Parathyroid adenoma (tissue), 2 donors: ENCODE measurements at regions not wholly inside any gene's neighbourhood (a gene's known extent, or its start where the extent isn't known, plus 50 kb on each side); places are given as distances from the start of the nearest gene placed in this dataset.

Source experiments
- H2AFZ ChIP-seq: fragments of 300-600 bp; sonication (generic); one replicate; pipeline ENCODE4 v1.7.0; 2017; ENCODE audit warnings: antibody characterized with exemption, mild to moderate bottlenecking
- H3K27ac ChIP-seq: fragments of 300-600 bp; sonication (generic); one replicate; pipeline ENCODE4 v1.7.0; 2017
- H3K27me3 ChIP-seq: fragments of 300-600 bp; sonication (generic); one replicate; pipeline ENCODE4 v1.7.0; 2017; ENCODE audit warnings: low read length; ENCODE audit not compliant: control insufficient read depth, insufficient read depth
- H3K36me3 ChIP-seq: fragments of 300-600 bp; sonication (generic); one replicate; pipeline ENCODE4 v1.7.0; 2017; ENCODE audit warnings: low read length; ENCODE audit not compliant: control insufficient read depth, insufficient read depth
- H3K4me1 ChIP-seq: fragments of 300-600 bp; sonication (generic); one replicate; pipeline ENCODE4 v1.7.0; 2017; ENCODE audit warnings: control low read depth
- H3K4me2 ChIP-seq: fragments of 300-600 bp; sonication (generic); one replicate; pipeline ENCODE4 v1.7.0; 2017; ENCODE audit warnings: low read length
- H3K4me3 ChIP-seq: fragments of 300-600 bp; sonication (generic); one replicate; pipeline ENCODE4 v1.7.0; 2017; ENCODE audit warnings: low read depth, low read length
- H3K79me2 ChIP-seq: fragments of 300-600 bp; sonication (generic); one replicate; pipeline ENCODE4 v1.7.0; 2017; ENCODE audit warnings: control low read depth
- H3K9ac ChIP-seq: fragments of 300-600 bp; sonication (generic); one replicate; pipeline ENCODE4 v1.7.0; 2017; ENCODE audit warnings: mild to moderate bottlenecking
- H3K9me3 ChIP-seq: fragments of 300-600 bp; sonication (generic); one replicate; pipeline ENCODE4 v1.7.0; 2017; ENCODE audit warnings: low read length; ENCODE audit not compliant: control insufficient read depth
- TF ChIP-seq, protein P1 (sequence below): fragments of 300-600 bp; sonication (generic); IDR thresholded peaks from one replicate; pipeline ENCODE4 v1.7.0; 2017; ENCODE audit warnings: antibody characterized with exemption, mild to moderate bottlenecking
- donor health status: primary hyperparathyroidism.

GRCh38 chr14:29102996-29103395 lies 336.4 kb downstream of the FOXG1 start:
- TF ChIP-seq, protein P1, sequence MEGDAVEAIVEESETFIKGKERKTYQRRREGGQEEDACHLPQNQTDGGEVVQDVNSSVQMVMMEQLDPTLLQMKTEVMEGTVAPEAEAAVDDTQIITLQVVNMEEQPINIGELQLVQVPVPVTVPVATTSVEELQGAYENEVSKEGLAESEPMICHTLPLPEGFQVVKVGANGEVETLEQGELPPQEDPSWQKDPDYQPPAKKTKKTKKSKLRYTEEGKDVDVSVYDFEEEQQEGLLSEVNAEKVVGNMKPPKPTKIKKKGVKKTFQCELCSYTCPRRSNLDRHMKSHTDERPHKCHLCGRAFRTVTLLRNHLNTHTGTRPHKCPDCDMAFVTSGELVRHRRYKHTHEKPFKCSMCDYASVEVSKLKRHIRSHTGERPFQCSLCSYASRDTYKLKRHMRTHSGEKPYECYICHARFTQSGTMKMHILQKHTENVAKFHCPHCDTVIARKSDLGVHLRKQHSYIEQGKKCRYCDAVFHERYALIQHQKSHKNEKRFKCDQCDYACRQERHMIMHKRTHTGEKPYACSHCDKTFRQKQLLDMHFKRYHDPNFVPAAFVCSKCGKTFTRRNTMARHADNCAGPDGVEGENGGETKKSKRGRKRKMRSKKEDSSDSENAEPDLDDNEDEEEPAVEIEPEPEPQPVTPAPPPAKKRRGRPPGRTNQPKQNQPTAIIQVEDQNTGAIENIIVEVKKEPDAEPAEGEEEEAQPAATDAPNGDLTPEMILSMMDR, result no peak
- H3K4me2 ChIP-seq, result no peak overlapping the region
- H3K36me3 ChIP-seq, result no peaks in the 10 kb centered on the region
- H3K9me3 ChIP-seq, result no peaks in the 10 kb centered on the region
- no peak overlapping the region for H2AFZ ChIP-seq
- no peak overlapping the region for H3K9ac ChIP-seq
- no peaks in the 10 kb centered on the region for H3K27me3 ChIP-seq
- no peaks in the 10 kb centered on the region for H3K79me2 ChIP-seq
- no peak overlapping the region for H3K4me3 ChIP-seq
- no peak overlapping the region for H3K27ac ChIP-seq
- no peaks in the 10 kb centered on the region for H3K4me1 ChIP-seq

- Histone ChIP-seq H3K27ac (no peak overlapping the region), H3K9me3 (no peaks in the 10 kb centered on the region), H3K27me3 (no peaks in the 10 kb centered on the region), H3K4me1 (no peaks in the 10 kb centered on the region), H3K79me2 (no peaks in the 10 kb centered on the region), H2AFZ (no peak overlapping the region), H3K4me2 (no peak overlapping the region), H3K9ac (no peak overlapping the region), H3K4me3 (no peak overlapping the region), H3K36me3 (no peaks in the 10 kb centered on the region)
- TF ChIP-seq, protein P1, result no peak
These were observed 342.3 kb downstream of the FOXG1 start for GRCh38 chr14:29108908-29109307.

DNA sequence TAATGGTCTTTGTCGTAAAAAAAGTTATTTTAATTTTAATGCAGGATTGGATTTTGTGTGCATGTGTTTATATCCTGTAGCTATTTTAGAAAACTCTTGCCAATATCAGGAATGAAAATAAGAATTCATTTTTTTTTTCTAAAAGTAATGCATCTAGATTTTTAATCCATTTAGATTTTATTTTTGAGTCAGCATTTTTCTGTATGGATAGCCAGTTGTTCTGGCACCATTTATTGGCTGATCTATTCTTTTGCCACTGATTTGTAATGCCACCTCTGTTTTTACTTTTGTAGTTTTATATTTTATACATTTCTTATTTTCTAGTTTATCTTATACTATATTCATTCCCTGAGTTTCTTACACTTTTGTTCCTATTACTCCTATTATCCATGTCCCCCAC lies 343.0 kb downstream of the FOXG1 start:
- Histone ChIP-seq H3K36me3 (no peaks in the 10 kb centered on the region), H3K9me3 (no peaks in the 10 kb centered on the region), H3K27ac (no peak overlapping the region), H2AFZ (no peak overlapping the region), H3K4me3 (no peak overlapping the region), H3K4me1 (no peaks in the 10 kb centered on the region), H3K27me3 (no peaks in the 10 kb centered on the region), H3K4me2 (no peak overlapping the region), H3K79me2 (no peaks in the 10 kb centered on the region), H3K9ac (no peak overlapping the region)
- TF ChIP-seq, protein P1, result no peak

- Histone ChIP-seq H2AFZ (peak overlapping the region; percentile 18), H3K27ac (peak overlapping the region; percentile 46), H3K9ac (no peak overlapping the region), H3K36me3 (no peaks in the 10 kb centered on the region), H3K4me3 (no peak overlapping the region), H3K4me1 (no peaks in the 10 kb centered on the region), H3K27me3 (no peaks in the 10 kb centered on the region), H3K79me2 (no peaks in the 10 kb centered on the region), H3K4me2 (peak overlapping the region; percentile 34), H3K9me3 (no peaks in the 10 kb centered on the region)
- TF ChIP-seq, protein P1, result no peak
These were observed 345.0 kb downstream of the FOXG1 start for GRCh38 chr14:29111554-29111953.

- H3K27me3 ChIP-seq, result no peaks in the 10 kb centered on the region
- TF ChIP-seq, protein P1, result no peak
- no peaks in the 10 kb centered on the region for H3K79me2 ChIP-seq
- no peaks in the 10 kb centered on the region for H3K4me1 ChIP-seq
- no peak overlapping the region for H3K4me3 ChIP-seq
- H3K27ac ChIP-seq, result no peak overlapping the region
- H2AFZ ChIP-seq, result no peak overlapping the region
- H3K9me3 ChIP-seq, result no peaks in the 10 kb centered on the region
- no peaks in the 10 kb centered on the region for H3K36me3 ChIP-seq
- no peak overlapping the region for H3K4me2 ChIP-seq
- no peak overlapping the region for H3K9ac ChIP-seq
These were observed 356.4 kb downstream of the FOXG1 start for GRCh38 chr14:29123017-29123416.
